Activated T-cell treated with anti-CD3 and anti-CD28 coated beads for 1 hour (primary cell): ENCODE measurements at regions not wholly inside any gene's neighbourhood (a gene's known extent, or its start where the extent isn't known, plus 50 kb on each side); places are given as distances from the start of the nearest gene placed in this dataset.

ENCODE experiments used
- DNase-seq: peaks from one replicate; pipeline ENCODE4 v3.0.0-alpha.2; 2020; ENCODE audit warnings: low read depth

DNA sequence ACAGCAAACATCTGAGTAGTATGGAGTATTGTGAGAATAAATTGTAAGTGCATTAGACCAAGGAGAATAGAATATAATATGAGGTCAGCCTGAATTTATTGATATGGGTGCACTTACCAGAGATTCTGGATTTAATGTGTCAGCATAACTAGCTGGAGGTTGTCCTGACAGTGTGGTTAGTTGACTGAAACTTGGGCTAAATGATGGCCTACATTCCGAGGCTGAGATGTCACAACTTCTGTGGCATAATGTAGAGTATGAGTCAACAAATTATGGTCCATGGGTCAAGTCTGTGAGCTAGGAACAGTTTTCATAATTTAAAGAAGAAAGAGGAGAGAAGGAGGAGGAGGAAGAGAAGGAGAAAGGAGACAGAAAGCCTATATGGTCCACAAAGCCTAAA lies 127.6 kb downstream of the QPCT start:
- no peak for DNase-seq

DNA sequence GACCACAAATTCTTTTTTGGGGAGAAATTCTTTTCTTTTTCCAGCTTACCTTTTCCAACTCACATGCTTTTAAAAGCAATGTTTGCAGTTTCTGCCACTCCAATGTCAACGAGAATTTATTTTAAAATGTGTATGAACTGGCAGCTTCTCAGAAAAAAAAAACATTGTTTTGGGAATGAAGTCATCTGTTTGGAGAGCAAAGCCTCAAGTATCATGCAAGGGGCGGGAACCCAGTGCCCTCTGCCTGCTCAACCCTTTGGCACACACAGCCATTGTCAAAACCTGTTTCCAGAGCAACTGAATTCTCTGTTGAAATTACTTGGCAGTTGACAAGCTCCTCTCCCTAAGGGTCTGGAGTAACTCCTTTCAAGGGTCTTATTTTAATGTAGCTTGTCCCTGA lies 128.5 kb downstream of the QPCT start:
- no peak for DNase-seq

DNA sequence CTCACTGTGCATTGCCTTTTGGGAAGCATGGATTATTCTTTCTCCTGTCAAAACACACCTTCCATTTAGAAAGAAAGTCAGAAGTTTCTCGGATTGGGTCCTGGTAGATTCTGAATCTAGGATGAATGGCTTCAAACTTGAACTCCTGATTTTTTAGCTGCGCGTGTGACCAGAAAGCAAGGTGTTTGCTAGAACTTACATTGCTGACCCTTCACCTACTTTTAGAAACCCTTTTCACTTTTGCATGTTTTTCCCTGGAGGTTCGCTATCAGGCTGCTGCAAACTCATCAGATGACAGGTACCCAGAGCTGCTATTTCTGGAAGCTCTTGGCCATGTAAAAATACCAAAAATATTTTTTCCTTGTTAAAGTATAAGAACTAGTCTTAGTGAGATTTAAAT lies 132.0 kb downstream of the QPCT start:
- DNase-seq = no peak

DNA sequence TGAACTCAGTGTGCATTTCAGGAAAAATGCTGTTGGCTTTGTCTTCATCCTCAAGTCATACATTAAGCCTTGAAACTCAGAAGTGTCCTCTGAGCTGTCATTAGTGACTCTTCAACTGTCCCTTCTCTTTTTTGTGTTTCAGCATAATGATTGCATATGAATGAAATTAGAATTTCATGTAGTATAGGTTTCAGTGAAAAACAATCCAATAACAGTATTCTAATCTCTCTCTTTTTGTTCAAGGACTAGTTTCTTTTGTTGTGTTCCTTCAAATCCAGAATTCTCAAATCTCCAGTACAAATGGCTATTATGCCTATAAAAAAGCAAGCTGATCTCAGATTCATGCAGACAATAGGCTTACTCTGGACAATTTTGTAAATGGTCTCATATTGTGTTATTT lies 133.5 kb downstream of the QPCT start:
- DNase-seq = no peak

DNA sequence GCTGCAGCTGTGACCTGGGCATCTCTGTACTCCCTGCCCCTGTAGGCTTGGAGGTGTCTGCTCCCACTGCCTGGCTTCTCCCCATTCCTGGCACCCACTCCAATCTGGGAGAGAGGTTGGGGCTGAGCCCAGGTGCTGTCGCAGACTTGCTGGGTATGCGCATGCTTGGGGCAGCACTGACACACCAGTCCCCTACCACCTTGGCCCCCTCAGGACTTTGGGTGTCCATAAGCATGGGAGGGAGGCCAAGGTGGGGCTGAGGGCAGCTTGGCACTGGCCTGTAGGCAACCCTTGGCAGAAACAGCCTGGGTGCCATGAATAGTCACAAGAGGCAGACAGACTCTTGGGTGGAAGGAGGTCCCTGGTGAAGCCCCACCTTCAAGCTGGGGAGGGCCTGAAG lies 136.8 kb downstream of the QPCT start:
- DNase-seq = no peak

DNA sequence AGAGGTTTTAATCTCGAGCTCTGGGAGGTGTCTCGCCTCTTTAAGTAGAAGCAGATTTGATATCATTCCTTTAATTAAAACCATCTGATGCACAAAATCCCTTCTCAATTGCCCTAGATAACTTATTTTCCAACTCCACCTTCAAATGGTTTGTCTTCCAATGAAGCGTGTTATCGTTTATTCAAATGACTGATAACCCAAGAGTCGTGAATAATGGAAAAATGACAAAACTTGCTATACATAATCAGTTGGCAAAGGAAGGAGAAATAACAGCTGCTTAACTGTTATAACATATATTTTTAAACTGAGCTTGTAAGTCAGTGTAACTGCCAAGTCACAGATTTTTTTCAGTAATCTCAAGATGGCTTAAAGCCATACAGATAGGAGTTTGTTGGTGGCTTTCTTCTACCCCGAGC lies 144.6 kb downstream of the QPCT start:
- no peak for DNase-seq

DNA sequence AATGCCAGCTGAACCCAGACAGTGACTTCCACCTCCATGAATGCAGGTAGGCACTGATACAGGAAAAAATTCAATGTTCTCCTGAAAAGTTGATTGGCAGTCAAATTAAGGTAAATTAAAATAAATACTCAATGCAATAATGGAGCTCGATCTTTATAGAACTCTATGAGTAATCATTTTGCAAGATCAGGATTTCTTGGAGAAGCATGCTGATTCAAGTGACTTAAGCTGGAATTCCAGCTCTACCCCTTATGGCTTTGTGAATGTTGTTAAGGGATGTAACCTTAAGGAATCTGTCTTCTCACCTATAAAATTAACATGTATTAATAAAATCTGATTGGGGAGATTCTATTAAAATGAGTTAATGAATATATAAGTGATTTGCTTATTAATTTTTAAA lies 145.1 kb downstream of the QPCT start:
- DNase-seq = no peak

DNA sequence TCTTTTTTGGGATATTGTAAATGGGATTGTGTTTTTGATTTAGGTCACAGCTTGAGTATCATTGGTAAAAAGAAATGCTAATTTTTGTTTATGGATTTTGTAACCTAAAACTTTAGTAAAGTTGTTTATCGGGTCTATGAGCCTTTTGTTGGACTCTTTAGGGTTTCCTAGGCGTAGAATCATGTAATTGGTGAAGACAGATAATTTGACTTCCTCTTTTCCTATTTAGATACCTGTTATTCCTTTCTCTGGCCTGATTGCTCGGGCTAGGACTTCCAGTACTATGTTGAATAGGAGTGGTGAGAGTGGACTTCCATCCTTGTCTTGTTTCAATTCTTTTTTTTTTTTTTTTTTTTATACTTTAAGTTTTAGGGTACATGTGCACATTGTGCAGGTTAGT lies 149.0 kb downstream of the QPCT start:
- no peak for DNase-seq

DNA sequence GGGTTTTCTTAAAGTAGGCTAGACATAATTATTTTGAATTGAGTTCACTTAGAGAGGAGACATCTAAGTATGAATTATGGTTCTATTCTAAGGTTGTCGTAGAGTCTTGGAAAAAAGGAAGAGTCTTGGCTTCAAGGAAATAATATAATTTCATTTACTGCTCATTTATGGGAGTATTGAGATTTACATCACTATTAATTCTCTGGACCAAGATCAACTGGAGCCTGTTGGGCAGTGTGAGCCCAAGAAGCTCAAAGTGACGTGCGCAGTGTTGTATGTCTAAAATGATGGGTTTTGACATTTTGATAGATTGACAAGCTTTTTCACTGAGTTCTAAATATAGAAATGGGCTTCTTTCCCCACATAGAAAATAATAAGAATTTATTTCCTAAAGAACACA lies 154.7 kb downstream of the QPCT start:
- DNase-seq = no peak

DNA sequence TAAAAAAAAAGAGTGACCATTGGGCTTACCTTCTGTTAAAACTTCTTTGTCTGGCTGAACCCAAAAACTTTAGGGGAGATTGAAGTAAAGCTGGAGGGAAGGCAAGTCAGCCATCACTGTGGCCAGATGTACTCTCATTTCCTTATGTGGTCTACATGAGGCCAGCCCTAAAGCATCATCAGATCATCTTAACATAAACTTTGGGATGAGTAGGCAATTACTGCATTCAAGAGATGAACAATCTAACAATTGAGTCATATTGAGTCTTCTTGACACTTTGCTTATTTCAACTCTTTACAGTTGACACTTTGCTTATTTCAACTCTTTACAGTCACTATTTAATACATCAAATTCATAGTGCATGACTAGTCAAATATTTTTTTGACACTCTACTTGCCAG lies 155.6 kb downstream of the QPCT start:
- no peak for DNase-seq

DNA sequence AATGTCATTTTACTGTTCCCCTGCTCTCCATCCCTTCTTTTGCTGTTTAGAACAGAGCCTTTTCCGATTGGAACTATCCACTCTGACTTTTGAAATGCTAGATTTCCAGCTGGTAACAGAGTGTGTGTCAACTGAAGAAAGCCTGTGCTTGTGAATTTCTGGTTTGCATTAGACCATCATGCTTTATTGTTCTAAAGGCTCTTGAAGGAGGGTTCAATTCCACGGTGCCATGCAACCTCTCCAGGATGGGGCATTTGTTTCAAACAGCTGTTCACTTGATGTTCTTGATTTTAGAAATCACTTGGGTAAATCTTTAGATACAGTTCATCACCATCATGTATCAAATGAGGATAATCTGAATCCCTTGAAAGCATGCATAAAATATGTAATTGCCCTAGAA lies 156.7 kb downstream of the QPCT start:
- DNase-seq = no peak

DNA sequence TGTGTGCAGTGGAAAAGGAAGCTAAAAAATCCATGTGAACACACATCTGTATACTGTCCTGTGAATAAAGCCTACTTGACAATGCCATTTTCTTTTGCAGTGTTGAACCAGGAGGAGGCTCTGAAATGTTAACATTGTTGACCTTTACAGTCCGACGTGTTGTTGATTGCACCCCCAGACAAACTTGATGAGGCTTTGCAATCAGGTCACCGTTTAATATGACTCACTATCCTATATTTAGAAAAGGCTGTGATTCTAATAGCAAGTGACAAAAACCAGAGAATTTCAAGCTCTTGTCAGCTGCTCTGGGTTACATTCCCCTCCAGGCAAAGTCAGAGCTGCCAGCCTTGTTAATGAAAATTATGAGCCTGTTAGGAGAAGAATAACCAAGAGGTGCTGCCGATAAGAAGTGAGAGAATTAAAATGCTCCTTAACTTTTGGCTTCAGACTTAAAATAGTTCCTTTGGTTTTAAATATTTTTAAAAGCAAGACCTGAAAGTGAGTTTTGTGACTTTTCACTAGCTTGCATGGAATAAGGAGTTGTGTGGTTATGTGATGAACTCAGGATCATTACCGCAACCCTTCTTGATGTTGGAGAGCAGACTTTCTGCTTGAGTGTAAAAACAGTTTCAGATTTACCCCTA lies 162.1 kb downstream of the QPCT start:
- no peak for DNase-seq

DNA sequence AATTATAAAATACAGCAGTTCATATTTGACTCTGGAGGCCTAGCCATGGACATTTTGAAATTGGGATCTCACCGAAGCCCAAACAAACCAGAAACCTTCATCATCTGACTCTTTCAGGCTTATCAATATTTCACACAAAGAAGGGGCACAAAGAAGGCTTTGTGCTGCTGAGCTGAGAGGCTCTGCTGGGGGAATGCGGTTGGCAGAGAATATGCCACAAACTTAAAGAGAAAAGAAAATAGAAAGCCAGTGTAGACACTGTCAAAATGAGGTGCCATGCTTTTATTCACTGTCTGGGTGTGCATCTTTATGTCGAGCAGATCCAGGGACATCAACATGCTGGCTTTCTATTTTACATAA lies 162.6 kb downstream of the QPCT start:
- DNase-seq = no peak

DNA sequence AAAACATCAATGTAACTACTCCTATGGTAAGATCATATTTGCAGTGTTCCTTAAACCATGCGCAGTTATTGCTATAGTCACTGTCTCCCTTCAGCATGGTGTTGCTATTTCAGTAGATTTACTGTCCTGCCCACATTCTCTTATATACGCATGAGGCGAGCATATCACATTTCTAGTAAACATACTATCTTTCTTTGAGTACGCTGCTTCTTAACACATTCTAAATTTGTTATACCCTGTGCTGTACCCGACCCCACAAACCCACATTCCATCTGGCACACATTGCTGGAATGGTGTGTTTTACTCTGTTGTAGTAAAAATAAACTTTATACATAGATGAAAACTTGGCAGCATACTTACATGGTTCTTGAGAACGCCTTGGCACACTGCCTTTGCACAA lies 163.3 kb downstream of the QPCT start:
- DNase-seq = no peak

DNA sequence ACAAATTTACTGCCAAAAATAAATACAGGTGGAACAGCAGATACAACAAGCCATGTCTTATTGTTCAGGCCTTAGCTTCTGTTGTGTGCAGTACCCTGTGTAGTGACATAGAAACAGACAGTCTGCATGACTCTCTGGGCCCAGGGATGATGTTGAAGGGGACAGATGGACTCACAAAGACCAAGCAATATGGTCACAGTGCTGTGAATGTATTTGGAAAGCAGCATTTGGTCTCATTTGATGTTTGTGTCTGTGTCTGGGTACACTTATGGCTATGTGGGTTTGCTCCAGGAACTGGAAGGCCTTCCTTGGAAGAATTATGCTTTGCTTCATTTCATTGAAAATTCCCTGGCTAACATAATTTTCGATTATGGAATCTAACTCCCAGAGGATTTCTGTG lies 158.5 kb downstream of the CDC42EP3 start:
- DNase-seq = no peak

DNA sequence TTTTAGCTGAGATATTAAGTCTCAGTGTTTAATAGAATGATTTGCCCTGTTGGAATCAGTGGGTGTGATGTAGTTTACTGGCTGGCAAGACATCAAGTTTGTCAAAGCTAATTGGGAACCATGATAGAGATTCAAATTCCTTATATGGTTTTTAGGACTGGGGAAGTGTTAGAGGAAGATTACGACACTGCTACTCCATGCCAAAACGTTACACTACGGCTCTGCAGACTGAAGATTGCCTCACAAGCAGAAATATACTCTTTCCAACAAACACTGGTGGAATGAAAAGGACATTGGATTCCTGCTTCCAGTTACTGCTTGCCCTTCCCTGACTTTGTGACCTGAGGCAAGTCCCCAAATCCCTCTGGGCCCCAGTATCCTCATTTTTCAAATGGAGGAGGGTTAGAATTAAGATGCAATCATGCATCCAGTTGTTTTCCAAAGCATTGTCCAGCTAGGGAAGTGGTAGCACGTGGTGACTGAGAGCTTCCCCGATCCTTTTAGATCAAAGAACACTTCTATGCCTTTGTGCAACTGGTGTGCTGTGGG lies 147.6 kb downstream of the CDC42EP3 start:
- DNase-seq = no peak

DNA sequence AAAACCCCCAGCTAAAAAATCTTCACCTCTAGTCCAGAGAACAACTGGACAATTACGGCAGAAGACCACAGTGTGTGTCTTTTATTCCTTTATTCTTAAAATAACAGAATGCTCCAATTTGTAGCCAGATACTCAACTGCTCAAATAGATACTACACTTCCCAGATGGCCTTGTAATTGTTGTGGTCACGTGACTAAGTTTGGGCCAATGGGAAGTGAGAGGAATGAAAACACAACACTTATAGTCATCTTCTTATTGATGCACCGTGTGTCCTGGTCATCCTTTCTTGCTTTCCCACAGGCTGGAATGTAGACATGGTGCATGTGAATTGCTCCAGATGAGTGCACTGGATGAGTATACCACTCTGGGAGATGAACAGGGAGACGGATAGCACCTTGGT lies 145.1 kb downstream of the CDC42EP3 start:
- DNase-seq = no peak

DNA sequence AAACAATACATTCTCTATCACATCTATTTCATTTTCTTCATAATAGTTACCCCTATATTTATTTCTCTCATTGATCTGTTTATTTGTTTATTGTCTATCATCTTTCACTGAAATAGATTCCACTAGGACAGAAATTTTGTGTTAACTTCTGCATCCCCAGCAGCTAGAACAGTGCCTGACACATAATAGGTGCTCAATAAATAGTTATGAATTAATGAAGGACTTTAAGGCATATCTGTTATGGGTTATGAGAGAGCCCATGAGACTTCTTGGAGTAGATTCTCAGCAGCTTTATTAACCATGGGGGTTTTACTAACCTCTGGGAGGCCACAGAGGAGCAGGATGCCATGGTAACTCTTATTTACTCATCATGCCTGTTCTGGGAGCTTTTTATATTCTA lies 144.6 kb downstream of the CDC42EP3 start:
- no peak for DNase-seq

DNA sequence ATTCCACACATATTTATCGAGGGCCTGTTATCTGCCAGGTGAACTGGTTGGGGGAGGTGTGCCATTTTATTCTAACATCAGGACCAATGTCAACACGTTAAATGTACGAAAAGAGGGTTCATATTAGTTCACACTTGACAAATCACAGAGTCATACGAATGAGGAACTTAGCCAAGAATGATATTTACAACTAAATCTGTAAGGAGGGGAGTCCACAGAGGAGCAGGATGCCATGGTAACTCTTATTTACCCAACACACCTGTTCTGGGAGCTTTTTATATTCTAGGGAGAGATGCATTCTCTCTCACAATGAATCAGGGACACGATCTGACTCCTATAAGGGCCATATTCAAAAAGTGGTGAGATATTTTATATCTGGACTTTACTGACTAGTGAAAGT lies 144.1 kb downstream of the CDC42EP3 start:
- no peak for DNase-seq

DNA sequence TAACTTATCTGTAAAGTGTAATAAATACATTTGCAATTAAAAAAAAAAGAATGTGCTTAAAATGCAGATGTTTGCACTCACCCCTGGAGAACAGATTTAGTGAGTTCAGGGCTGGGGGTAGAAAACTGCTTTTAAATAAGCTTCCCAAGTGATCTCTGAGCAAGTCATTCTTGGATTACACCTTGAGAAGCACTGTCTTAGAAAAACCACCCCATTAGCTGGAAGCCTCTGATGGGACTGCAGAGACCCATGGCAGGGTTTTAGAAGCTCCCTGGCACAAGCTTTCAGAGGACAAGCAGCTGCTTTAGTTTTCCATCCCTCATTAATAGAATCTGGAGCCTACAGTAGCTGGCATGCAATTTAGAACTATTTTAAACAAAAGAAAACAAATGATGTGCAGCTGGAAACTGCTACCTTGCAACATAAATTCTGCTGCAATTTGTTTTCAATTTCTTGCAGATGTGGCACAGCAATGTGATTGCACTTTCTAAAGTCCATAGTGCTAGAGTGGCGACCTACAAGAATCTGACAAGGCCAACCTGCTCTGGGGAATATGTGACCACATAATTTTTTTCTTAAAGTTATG lies 141.5 kb downstream of the CDC42EP3 start:
- DNase-seq = no peak

DNA sequence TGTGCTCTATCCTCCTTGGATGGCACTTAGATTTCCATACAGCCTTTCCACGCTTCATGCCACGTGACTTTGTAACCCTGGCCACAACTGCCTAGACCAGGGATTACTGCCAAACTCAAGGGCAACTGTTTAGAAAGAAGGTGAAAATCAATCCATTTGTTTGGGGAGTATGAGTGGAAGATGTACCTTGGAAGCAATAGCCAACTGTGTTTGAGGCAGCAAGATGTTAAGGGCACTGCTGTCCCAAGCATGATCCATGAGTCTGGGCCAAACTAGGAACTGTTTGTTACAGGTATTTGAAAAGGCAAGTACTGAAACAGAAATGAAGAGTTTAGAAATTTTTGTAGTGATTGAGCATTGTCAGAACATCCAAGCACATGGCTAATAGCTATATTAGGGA lies 138.9 kb downstream of the CDC42EP3 start:
- no peak for DNase-seq

DNA sequence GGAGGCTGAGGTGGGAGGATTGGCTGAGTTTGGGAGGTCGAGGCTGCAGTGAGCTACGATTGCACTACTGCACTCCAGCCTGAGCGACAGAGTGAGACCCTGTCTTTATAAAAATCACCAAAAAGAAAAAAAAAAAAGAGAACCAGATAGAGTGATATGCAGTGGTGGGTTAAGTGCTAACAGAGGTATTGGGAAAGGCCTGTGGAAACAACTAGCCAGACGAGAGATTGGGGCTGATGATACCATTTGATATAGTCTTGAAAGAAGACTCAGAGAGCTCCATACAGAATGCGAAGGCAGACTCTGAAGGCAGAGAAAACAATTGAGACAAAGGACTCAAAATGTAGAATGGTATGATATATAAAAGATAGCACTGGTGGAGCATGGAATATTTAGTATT lies 134.1 kb downstream of the CDC42EP3 start:
- no peak for DNase-seq

DNA sequence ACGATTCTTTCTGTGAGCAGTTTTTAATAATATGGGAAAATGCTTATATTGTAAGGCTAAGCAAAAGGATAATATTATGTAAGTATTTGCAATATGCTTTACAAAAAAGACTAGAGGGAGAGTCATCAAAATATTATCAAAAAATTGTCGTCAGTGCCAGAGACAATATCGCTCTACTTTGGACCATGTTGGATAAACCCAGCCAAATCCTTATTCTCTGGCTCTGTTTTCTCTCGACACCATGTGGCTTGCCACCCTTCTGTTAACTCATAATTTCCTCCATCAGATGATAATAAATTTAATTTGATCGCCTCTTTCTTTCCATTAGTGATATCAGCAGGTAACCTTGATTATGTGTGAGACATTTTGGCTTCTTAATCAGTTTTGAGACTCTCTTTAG lies 129.9 kb downstream of the CDC42EP3 start:
- no peak for DNase-seq

DNA sequence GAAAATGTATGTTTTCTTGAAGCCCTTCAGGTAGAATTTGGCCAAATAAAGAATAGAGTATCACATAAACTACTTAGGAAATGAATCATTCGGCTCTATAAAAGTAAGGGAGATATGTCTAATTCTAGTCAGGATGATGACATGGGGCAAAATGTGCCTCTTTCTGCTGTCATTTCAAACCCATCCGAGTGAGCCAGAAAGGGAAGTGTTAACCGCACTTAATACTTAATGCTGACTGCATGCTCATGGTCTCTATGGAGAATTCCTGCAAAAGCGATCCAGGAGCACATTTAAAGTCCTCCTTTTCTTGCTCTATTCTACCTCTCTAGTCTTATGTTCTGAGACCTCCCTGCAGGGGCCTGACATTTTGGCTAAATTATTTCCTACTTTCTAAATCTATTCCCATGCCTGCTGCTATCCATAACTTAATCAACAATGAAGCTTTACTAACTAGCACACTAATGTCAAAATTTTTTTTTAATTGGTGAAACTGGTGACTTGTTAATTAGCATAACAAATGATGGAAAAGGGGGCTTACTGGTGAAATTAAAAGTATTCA lies 127.4 kb downstream of the CDC42EP3 start:
- no peak for DNase-seq
